Right lobe of liver (tissue), 4 donors: ENCODE measurements at regions not wholly inside any gene's neighbourhood (a gene's known extent, or its start where the extent isn't known, plus 50 kb on each side); places are given as distances from the start of the nearest gene placed in this dataset.

Experiments
- POLR2A ChIP-seq: fragments of 450-650 bp; IDR thresholded peaks from one replicate; pipeline ENCODE4 v1.6.1; 2017; ENCODE audit warnings: antibody characterized with exemption, mild to moderate bottlenecking
- TF ChIP-seq, protein P1 (sequence below), 4 donors: fragments of 200-600 bp in 3 of 4; fragments of 450-650 bp in 1 of 4; IDR thresholded peaks; one replicate each; pipeline versions ENCODE4 v1.5.1 to v1.8.0; 2016 to 2022; ENCODE audit warnings: antibody characterized with exemption in 4 of 4, mild to moderate bottlenecking in 2 of 4
- donor health status: DM: no; HTN: no; CAD: no.
- donor health status: DM: no; HTN: no; CAD: no.
- donor health status: DM: no; HTN: yes; CAD: no.

DNA sequence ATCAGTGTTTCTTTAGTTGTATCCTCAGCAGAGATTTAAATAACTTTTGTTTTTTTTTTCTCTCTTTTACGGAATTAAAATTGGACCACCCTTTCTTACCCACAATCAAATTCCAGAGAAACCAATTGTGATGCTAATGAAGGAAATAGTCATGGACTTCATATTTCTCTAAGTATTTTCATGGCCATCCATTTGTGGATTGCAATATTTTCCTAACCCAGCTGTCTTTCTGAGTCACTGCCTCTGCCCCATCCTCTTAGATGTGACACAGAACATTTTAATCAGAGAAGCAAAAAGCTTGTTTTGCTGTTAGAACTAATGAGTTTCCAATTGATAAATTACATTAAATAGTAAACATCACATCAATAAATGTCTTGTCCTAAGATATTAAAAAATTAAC, 405.5 kb upstream of the ADGRB3 start:
- no peak for TF ChIP-seq POLR2A
- TF ChIP-seq, protein P1, sequence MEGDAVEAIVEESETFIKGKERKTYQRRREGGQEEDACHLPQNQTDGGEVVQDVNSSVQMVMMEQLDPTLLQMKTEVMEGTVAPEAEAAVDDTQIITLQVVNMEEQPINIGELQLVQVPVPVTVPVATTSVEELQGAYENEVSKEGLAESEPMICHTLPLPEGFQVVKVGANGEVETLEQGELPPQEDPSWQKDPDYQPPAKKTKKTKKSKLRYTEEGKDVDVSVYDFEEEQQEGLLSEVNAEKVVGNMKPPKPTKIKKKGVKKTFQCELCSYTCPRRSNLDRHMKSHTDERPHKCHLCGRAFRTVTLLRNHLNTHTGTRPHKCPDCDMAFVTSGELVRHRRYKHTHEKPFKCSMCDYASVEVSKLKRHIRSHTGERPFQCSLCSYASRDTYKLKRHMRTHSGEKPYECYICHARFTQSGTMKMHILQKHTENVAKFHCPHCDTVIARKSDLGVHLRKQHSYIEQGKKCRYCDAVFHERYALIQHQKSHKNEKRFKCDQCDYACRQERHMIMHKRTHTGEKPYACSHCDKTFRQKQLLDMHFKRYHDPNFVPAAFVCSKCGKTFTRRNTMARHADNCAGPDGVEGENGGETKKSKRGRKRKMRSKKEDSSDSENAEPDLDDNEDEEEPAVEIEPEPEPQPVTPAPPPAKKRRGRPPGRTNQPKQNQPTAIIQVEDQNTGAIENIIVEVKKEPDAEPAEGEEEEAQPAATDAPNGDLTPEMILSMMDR (IDR thresholded peaks at IDR 0.05), result no peak
